Activated naive CD8-positive, alpha-beta T cell treated with anti-CD3 and anti-CD28 coated beads, Interleukin-2, amount 50 U/mL, for 24 hours (primary cell): ENCODE measurements at regions not wholly inside any gene's neighbourhood (a gene's known extent, or its start where the extent isn't known, plus 50 kb on each side); places are given as distances from the start of the nearest gene placed in this dataset.

Experiments used
- ATAC-seq: fragments of 150-1000 bp; cut with Tn5 transposase; one replicate; pipeline ENCODE4 v1.10.0; 2021
- DNase-seq: peaks from one replicate; pipeline ENCODE4 v3.0.0; 2021
- H3K27ac Mint-ChIP-seq: one replicate; pipeline ENCODE4 v1.8.0; 2021; ENCODE audit warnings: mild to moderate bottlenecking, mixed read lengths
- H3K27me3 Mint-ChIP-seq: one replicate; pipeline ENCODE4 v1.8.0; 2021; ENCODE audit warnings: mixed read lengths
- H3K36me3 Mint-ChIP-seq: one replicate; pipeline ENCODE4 v1.8.0; 2021; ENCODE audit warnings: low read depth, mixed read lengths
- H3K4me1 Mint-ChIP-seq: one replicate; pipeline ENCODE4 v1.8.0; 2021; ENCODE audit warnings: mixed read lengths
- H3K4me3 Mint-ChIP-seq: one replicate; pipeline ENCODE4 v1.8.0; 2021; ENCODE audit warnings: mild to moderate bottlenecking, moderate library complexity, mixed read lengths
- H3K9me3 Mint-ChIP-seq: one replicate; pipeline ENCODE4 v1.8.0; 2021; ENCODE audit warnings: mixed read lengths

- DNase-seq (no peak), ATAC-seq (no peak)
- Mint-ChIP-seq H3K9me3 (peaks cover 5% of the 10 kb centered on the region), H3K4me3 (no peak overlapping the region), H3K36me3 (peaks cover 20% of the 10 kb centered on the region), H3K4me1 (peaks cover 100% of the 10 kb centered on the region), H3K27me3 (no peaks in the 10 kb centered on the region), H3K27ac (peak overlapping the region; percentile 93)
These were observed 53.1 kb upstream of the RUNX3 start for GRCh38 chr1:24983006-24983680.

DNA sequence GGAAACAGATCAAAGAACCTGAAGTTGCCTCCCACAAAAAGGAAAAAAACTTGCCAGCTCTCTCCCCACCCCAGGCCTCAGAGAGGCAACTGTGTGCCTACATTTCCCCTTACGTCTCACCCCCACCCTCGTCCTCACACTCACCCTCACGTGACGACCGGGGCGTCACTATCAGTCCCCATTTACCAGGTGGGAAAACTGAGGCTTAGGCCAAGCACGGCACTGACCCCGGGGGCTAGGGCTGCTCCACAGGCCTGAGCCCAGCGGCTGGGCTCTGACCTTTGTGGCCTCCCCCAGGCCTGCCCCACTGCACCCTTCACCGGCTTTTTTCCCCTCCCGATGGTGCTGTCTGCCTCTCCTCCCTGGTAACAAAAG, 51.5 kb upstream of the RUNX3 start:
- Mint-ChIP-seq H3K36me3 (peaks cover 22% of the 10 kb centered on the region), H3K4me1 (peaks cover 94% of the 10 kb centered on the region), H3K27me3 (no peaks in the 10 kb centered on the region), H3K27ac (peak overlapping the region; percentile 96), H3K4me3 (peak overlapping the region; percentile 47), H3K9me3 (peaks cover 10% of the 10 kb centered on the region)
- ATAC-seq (peak; percentile 65), DNase-seq (no peak)

- Mint-ChIP-seq H3K27ac (peak overlapping the region; percentile 96), H3K4me1 (peaks cover 91% of the 10 kb centered on the region), H3K36me3 (peaks cover 26% of the 10 kb centered on the region), H3K27me3 (no peaks in the 10 kb centered on the region), H3K4me3 (peak overlapping the region; percentile 47), H3K9me3 (peaks cover 14% of the 10 kb centered on the region)
- ATAC-seq: peak; percentile 44
- DNase-seq: no peak
These were observed 51.0 kb upstream of the RUNX3 start for GRCh38 chr1:24980836-24981630.
